Mucosa of rectum (tissue), 2 donors: ENCODE measurements at regions not wholly inside any gene's neighbourhood (a gene's known extent, or its start where the extent isn't known, plus 50 kb on each side); places are given as distances from the start of the nearest gene placed in this dataset.

Source experiments
- H3K27ac ChIP-seq, 2 donors: one replicate each; pipeline ENCODE4 v1.7.0; 2013; ENCODE audit warnings: inconsistent platforms in 2 of 2, low read depth in 2 of 2, low read length in 2 of 2
- H3K27me3 ChIP-seq, 2 donors: one replicate each; pipeline ENCODE4 v1.7.0; 2013; ENCODE audit warnings: low read length in 2 of 2; ENCODE audit not compliant: control insufficient read depth in 2 of 2, insufficient read depth in 2 of 2
- H3K36me3 ChIP-seq, 2 donors: one replicate each; pipeline ENCODE4 v1.7.0; 2013; ENCODE audit warnings: low read length in 2 of 2; ENCODE audit not compliant: control insufficient read depth in 2 of 2, insufficient read depth in 2 of 2
- H3K4me1 ChIP-seq, 2 donors: one replicate each; pipeline ENCODE4 v1.7.0; 2013; ENCODE audit warnings: low read length in 2 of 2, mild to moderate bottlenecking in 1 of 2; ENCODE audit not compliant: control insufficient read depth in 2 of 2, insufficient read depth in 2 of 2
- H3K4me3 ChIP-seq, 2 donors: one replicate each; pipeline ENCODE4 v1.7.0; 2013; ENCODE audit warnings: low read length in 2 of 2
- H3K9ac ChIP-seq, 2 donors: one replicate each; pipeline ENCODE4 v1.7.0; 2013; ENCODE audit warnings: low read length in 2 of 2, low read depth in 1 of 2, mild to moderate bottlenecking in 1 of 2
- H3K9me3 ChIP-seq, 2 donors: one replicate each; pipeline ENCODE4 v1.7.0; 2013; ENCODE audit warnings: low read length in 2 of 2; ENCODE audit not compliant: control insufficient read depth in 2 of 2
- donor health status: healthy.
- donor health status: Normal muscosa, but diverticular disease.

DNA sequence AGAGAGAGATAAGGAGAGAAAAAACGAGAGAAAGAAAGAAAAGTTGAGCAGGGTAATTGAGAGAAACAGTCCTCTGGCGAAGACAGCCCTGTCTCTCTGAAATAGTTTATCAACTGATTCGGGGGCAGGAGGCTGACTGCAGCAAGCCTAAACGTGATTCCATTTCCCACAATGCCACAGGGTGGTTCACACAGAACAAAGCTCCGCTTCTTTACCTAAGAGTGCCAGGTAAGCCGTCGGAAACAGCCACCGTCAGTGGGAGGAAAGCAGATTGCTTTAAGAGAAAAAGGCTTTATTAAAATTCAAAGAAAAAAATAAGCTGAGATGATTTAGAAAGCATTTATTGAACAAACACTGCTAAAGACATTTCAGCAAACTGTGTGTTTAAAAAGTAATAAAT lies 271.4 kb upstream of the POU3F3 start:
- no peaks in the 10 kb centered on the region for H3K4me1 ChIP-seq
- no peak overlapping the region for H3K27ac ChIP-seq
- H3K36me3 ChIP-seq = no peaks in the 10 kb centered on the region
- H3K9ac ChIP-seq = no peak overlapping the region
- H3K9me3 ChIP-seq = no peaks in the 10 kb centered on the region
- no peaks in the 10 kb centered on the region for H3K27me3 ChIP-seq
- no peak overlapping the region for H3K4me3 ChIP-seq

DNA sequence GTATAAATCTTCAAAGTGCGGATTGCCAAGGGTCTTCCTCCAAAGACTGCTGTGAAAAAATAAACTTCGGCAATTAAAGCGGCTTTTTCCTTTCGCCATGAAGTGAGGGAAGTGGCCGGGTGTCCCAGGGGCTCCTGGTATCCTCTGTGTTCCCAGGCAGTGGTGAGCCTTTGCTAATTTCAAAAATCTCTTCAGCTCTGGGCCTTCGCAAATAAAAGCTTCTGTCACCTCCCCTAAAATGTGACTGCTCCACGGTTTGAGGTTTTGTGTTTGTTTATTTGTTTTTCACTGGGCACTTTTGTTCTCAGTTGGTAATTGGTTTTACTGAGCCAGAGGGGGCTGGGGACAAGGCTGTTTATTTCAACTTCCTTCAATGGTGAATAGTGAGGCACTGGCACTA lies 270.1 kb upstream of the POU3F3 start:
- no peak overlapping the region for H3K4me3 ChIP-seq
- H3K9me3 ChIP-seq = no peaks in the 10 kb centered on the region
- no peak overlapping the region for H3K27ac ChIP-seq
- H3K9ac ChIP-seq = no peak overlapping the region
- H3K27me3 ChIP-seq = no peaks in the 10 kb centered on the region
- H3K36me3 ChIP-seq = no peaks in the 10 kb centered on the region
- H3K4me1 ChIP-seq = no peaks in the 10 kb centered on the region

DNA sequence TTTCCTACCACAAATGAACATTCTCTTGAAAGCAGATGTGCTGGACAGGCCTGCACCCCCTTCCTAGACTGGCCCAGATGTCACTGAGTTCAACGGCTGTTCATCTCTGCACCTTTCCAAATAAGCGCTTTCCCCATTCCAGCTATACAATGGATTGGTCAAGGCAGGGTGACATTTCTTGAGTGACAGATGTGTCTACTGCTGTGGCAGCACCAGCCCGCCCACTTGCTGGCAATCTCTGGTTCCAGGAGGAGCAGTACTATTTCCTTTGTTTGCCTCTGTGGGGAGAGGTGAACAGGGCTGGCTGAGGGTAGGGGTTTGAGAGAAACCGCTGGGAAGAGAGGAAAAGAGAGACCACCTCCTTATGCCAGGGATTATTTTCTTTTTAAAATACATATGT lies 269.5 kb upstream of the POU3F3 start:
- Histone ChIP-seq H3K27me3 (no peaks in the 10 kb centered on the region), H3K36me3 (no peaks in the 10 kb centered on the region), H3K27ac (no peak overlapping the region), H3K4me3 (no peak overlapping the region), H3K9me3 (no peaks in the 10 kb centered on the region), H3K4me1 (no peaks in the 10 kb centered on the region), H3K9ac (no peak overlapping the region)

DNA sequence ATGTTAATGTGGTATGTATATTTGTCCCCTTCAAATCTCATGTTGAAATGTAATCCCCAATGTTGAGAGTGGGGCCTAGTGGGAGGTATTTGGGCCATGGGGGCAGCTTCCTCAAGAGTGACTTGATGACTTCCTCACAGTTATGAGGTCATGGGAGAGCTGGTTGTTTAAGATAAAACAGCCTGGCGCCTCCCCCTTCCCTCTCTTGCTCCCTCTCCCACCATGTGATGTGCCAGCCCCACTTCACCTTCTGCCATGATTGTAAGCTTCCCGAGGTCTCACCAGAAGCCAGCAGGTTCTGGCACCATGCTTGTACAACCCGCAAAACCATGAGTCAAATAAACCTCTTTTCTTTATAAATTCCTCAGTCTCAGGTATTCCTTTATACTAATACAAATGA lies 258.3 kb upstream of the POU3F3 start:
- Histone ChIP-seq H3K9me3 (no peaks in the 10 kb centered on the region), H3K4me3 (no peak overlapping the region), H3K36me3 (no peaks in the 10 kb centered on the region), H3K27me3 (no peaks in the 10 kb centered on the region), H3K9ac (no peak overlapping the region), H3K4me1 (no peaks in the 10 kb centered on the region), H3K27ac (no peak overlapping the region)

DNA sequence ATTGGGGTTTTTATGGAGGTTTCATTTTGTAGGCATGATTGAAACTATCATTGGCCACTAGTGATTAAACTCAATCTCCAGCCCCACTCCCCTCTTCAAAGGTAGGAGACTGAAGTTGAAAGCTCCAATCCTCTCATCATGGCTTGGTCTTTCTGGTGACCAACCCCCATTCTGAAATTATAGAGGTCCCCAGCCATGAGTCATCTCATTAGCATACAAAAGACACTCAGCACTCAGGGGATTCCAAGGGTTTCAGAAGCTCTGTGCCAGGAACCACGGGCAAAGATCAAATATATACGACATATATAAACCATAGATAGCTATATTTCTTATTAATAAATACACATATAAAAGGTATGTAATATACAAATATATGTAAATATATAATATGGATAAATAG lies 256.0 kb upstream of the POU3F3 start:
- Histone ChIP-seq H3K4me1 (no peaks in the 10 kb centered on the region), H3K4me3 (no peak overlapping the region), H3K36me3 (no peaks in the 10 kb centered on the region), H3K27me3 (no peaks in the 10 kb centered on the region), H3K9me3 (no peaks in the 10 kb centered on the region), H3K27ac (no peak overlapping the region), H3K9ac (no peak overlapping the region)

DNA sequence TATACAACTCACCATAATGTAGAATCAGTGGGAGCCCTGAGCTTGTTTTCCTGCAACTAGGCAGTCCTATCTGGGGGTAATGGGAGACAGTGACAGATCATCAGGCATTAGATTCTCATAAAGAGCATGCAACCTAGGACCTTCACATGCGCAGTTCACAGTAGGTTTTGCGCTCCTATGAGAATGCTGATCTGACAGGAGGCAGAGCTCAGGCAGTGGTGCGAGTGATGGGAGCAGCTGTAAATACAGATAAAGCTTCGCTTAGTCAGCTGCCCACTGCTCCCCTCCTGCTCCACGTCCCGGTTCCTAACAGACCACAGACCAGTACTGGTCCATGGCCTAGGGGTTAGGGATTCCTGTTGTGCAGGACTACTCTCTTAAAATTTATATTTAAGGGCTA lies 255.3 kb upstream of the POU3F3 start:
- no peak overlapping the region for H3K27ac ChIP-seq
- H3K4me3 ChIP-seq = no peak overlapping the region
- no peaks in the 10 kb centered on the region for H3K4me1 ChIP-seq
- no peak overlapping the region for H3K9ac ChIP-seq
- no peaks in the 10 kb centered on the region for H3K27me3 ChIP-seq
- H3K9me3 ChIP-seq = no peaks in the 10 kb centered on the region
- no peaks in the 10 kb centered on the region for H3K36me3 ChIP-seq

DNA sequence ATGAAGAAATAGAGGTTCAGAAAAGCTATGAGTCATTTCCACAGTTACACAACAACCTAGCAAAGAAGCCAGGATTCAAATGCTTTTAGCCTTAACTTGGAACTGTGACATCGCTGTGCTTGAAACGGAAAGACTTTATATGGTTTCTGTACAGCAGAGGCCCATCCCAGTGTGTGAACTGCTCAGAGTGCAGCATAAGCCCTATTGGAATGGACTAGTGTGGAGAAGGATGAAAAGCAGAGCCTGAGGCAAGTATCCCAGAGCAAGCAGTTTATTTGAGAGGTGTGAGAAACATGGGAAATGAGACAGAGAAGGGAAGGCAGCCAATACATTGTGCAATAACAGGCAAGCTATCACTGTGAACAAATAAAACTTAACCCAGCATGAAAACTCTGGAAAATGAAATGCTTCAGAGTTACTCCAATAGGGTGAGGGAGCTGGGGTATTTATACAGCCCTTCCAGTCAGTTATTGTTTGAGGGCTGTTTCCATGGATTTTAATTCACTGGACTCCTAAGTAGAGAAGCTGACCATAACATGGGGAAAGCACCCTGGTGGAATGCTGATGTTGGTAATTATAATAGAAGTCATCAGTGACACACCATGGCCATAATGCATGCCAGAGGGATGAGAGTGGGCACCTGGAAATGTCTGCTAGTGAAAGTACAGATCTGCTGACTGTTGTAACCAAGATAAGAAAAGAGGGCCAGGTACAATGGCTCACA lies 254.0 kb upstream of the POU3F3 start:
- H3K27ac ChIP-seq = no peak overlapping the region
- H3K36me3 ChIP-seq = no peaks in the 10 kb centered on the region
- H3K27me3 ChIP-seq = no peaks in the 10 kb centered on the region
- H3K9ac ChIP-seq = no peak overlapping the region
- no peaks in the 10 kb centered on the region for H3K4me1 ChIP-seq
- H3K4me3 ChIP-seq = no peak overlapping the region
- no peaks in the 10 kb centered on the region for H3K9me3 ChIP-seq

DNA sequence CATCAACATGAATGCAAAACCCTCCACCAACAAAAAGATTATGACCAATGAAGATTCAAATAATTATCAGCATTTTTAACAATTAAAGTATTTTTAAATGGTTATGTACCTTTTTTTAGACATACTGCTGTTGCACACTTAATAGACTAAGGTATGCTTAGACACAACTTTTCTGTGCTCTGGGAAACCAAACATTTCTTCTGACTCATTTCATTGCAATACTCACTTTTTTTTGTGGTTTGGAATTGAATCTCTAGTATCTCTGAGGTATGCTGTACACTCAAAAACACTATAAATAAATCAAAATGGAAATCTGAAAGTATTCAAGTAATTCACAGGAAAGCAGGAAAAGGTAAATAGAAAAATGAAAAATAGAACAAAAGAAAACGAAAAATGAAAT lies 247.9 kb upstream of the POU3F3 start:
- Histone ChIP-seq H3K36me3 (no peaks in the 10 kb centered on the region), H3K4me3 (no peak overlapping the region), H3K9me3 (no peaks in the 10 kb centered on the region), H3K9ac (no peak overlapping the region), H3K27me3 (no peaks in the 10 kb centered on the region), H3K27ac (no peak overlapping the region), H3K4me1 (no peaks in the 10 kb centered on the region)

DNA sequence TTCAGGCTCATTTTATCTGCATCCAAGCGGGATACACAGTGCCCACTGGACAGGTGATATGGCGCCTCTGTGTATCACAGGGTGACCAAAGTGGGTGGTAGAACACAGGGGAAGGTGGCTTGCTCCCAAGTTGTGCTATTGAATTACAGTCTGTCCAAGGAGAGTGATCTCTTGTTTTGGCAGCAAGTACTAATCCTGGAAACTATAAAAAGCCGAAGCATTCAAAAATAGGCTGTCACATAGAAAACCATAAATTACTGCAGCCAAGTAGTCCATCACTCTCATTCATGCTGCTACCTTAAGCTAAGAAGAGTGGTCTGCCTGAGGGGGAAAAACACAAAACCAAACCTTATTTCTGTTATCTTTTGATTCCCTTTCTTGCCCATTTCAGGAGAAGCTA lies 237.1 kb upstream of the POU3F3 start:
- Histone ChIP-seq H3K9ac (no peak overlapping the region), H3K36me3 (no peaks in the 10 kb centered on the region), H3K27me3 (no peaks in the 10 kb centered on the region), H3K4me1 (no peaks in the 10 kb centered on the region), H3K27ac (no peak overlapping the region), H3K9me3 (no peaks in the 10 kb centered on the region), H3K4me3 (no peak overlapping the region)

DNA sequence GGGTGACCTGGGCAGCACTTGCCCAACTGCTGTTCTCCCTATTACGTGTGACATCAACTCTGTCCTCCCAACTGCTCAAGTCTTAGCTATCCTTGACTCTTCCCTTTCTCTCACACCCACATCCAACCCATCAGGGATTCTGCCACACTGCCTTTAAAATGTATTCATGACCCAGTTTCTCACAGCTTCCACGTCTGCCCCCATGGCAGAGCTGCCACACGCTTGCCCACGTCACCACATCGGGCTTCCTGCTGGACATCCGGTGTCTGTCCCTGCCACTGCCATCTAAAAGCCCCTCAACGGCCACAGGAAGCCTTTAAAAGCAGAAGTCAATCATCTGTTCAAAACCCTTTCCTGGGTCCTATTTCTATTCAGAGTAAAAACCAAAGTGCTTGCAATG lies 233.1 kb upstream of the POU3F3 start:
- H3K9ac ChIP-seq = no peak overlapping the region
- H3K4me3 ChIP-seq = no peak overlapping the region
- no peaks in the 10 kb centered on the region for H3K36me3 ChIP-seq
- no peaks in the 10 kb centered on the region for H3K27me3 ChIP-seq
- no peak overlapping the region for H3K27ac ChIP-seq
- no peaks in the 10 kb centered on the region for H3K4me1 ChIP-seq
- H3K9me3 ChIP-seq = no peaks in the 10 kb centered on the region

DNA sequence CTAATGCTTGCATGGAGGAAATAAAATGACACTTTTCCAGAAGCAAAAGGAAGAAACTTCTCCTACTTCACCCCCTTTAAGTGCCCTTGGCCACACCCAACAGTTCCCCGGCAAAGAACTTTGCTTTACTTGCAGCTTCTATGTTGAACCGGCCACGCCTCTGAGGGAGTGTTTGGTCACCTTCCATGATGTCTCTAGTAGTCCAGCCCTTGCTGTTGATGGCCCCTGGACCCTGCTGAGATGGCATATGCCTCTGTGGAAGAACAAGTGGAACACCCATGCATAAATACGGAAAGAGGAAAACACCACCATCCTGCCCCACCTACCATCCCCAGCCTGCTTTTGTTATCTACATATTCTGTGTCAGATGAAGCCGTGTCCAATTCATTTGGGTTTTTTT lies 218.3 kb upstream of the POU3F3 start:
- Histone ChIP-seq H3K27me3 (no peaks in the 10 kb centered on the region), H3K9me3 (no peaks in the 10 kb centered on the region), H3K9ac (no peak overlapping the region), H3K4me1 (no peaks in the 10 kb centered on the region), H3K36me3 (no peaks in the 10 kb centered on the region), H3K27ac (no peak overlapping the region), H3K4me3 (no peak overlapping the region)
